OCI-LY1 (cell line): ENCODE measurements at regions not wholly inside any gene's neighbourhood (a gene's known extent, or its start where the extent isn't known, plus 50 kb on each side); places are given as distances from the start of the nearest gene placed in this dataset.

Experiments used
- H2AFZ ChIP-seq: fragments of 200-600 bp; sonication (generic), shearing (Covaris generic); 2 replicates; pipeline ENCODE4 v1.6.0; 2014; ENCODE audit warnings: antibody characterized with exemption, mild to moderate bottlenecking, low read length
- H3F3A ChIP-seq: fragments of 200-600 bp; sonication (generic), shearing (Covaris generic); 2 replicates; pipeline ENCODE4 v1.6.0; 2014; ENCODE audit warnings: mild to moderate bottlenecking, antibody characterized with exemption, low read length, moderate library complexity; ENCODE audit not compliant: insufficient read depth
- H3K27ac ChIP-seq: fragments of 200-600 bp; sonication (generic); 2 replicates; pipeline ENCODE4 v1.5.1; 2014; ENCODE audit warnings: low read length, mixed run types, mild to moderate bottlenecking, low read depth; ENCODE audit not compliant: poor library complexity, severe bottlenecking
- H3K27me3 ChIP-seq: fragments of 200-600 bp; sonication (generic); 2 replicates; pipeline ENCODE4 v1.6.0; 2014; ENCODE audit warnings: antibody characterized with exemption, mild to moderate bottlenecking, low read length, moderate library complexity; ENCODE audit not compliant: insufficient read depth
- H3K36me3 ChIP-seq: fragments of 200-600 bp; sonication (generic); 2 replicates; pipeline ENCODE4 v1.6.1; 2014; ENCODE audit warnings: mild to moderate bottlenecking, antibody characterized with exemption, low read length, moderate library complexity, mixed read lengths; ENCODE audit not compliant: insufficient read depth
- H3K4me1 ChIP-seq: fragments of 200-600 bp; sonication (generic); 2 replicates; pipeline ENCODE4 v1.5.1; 2014; ENCODE audit warnings: mild to moderate bottlenecking, low read length, moderate library complexity; ENCODE audit not compliant: insufficient read depth, severe bottlenecking
- H3K4me2 ChIP-seq: fragments of 200-600 bp; sonication (generic), shearing (Covaris generic); 2 replicates; pipeline ENCODE4 v1.6.1; 2014; ENCODE audit warnings: low read length
- H3K4me3 ChIP-seq: fragments of 200-600 bp; sonication (generic); 2 replicates; pipeline ENCODE4 v1.5.1; 2014; ENCODE audit warnings: low read length, low read depth, mild to moderate bottlenecking, mixed read lengths; ENCODE audit not compliant: poor library complexity, severe bottlenecking
- H3K79me2 ChIP-seq: fragments of 200-600 bp; shearing (Covaris generic); 2 replicates; pipeline ENCODE4 v1.6.1; 2016; ENCODE audit warnings: mixed run types, low read length, mixed read lengths; ENCODE audit not compliant: insufficient read depth
- H3K9ac ChIP-seq: fragments of 200-600 bp; sonication (generic), shearing (Covaris generic); 2 replicates; pipeline ENCODE4 v1.6.1; 2014; ENCODE audit warnings: mild to moderate bottlenecking, low read length, mixed read lengths
- H3K9me2 ChIP-seq: fragments of 200-600 bp; sonication (generic), shearing (Covaris generic); 2 replicates; pipeline ENCODE4 v1.6.1; 2014; ENCODE audit warnings: low read depth, mild to moderate bottlenecking, low read length, mixed read lengths
- H3K9me3 ChIP-seq: fragments of 200-600 bp; shearing (Covaris generic); 2 replicates; pipeline ENCODE4 v1.6.1; 2014; ENCODE audit warnings: low read length, mixed read lengths
- H4K20me1 ChIP-seq: fragments of 200-600 bp; sonication (generic), shearing (Covaris generic); 2 replicates; pipeline ENCODE4 v1.6.0; 2016; ENCODE audit warnings: mild to moderate bottlenecking, low read length; ENCODE audit not compliant: insufficient read depth
- CTCF ChIP-seq: fragments of 200-600 bp; sonication (generic), shearing (Covaris generic); IDR thresholded peaks from 2 replicates; pipeline ENCODE4 v1.5.1; 2017; ENCODE audit warnings: mild to moderate bottlenecking, antibody characterized with exemption, low read length, moderate library complexity, mixed read lengths
- EZH2 ChIP-seq: fragments of 200-600 bp; sonication (generic), shearing (Covaris generic); IDR thresholded peaks from 2 replicates; pipeline ENCODE4 v1.8.0; 2017; ENCODE audit warnings: borderline replicate concordance, mixed run types, mild to moderate bottlenecking, antibody characterized with exemption, low read length, moderate library complexity, mixed read lengths

- no peaks in the 10 kb centered on the region for H3K4me1 ChIP-seq
- no peaks in the 10 kb centered on the region for H3K9me2 ChIP-seq
- H3K27me3 ChIP-seq: no peaks in the 10 kb centered on the region
Measured at GRCh38 chr16:58937661-58938060, 203.5 kb upstream of the GOT2 start.

GRCh38 chr16:58933186-58933585, 199.1 kb upstream of the GOT2 start:
- no peak overlapping the region for H3K4me3 ChIP-seq
- no peaks in the 10 kb centered on the region for H3K4me1 ChIP-seq
- H2AFZ ChIP-seq: no peak overlapping the region
- no peak overlapping the region for H3K4me2 ChIP-seq
- no peaks in the 10 kb centered on the region for H3F3A ChIP-seq
- no peak for TF ChIP-seq EZH2
- TF ChIP-seq CTCF: no peak
- H3K27me3 ChIP-seq: no peaks in the 10 kb centered on the region
- no peak overlapping the region for H3K9ac ChIP-seq
- no peaks in the 10 kb centered on the region for H3K36me3 ChIP-seq
- H3K9me3 ChIP-seq: no peaks in the 10 kb centered on the region
- H3K79me2 ChIP-seq: no peaks in the 10 kb centered on the region
- H3K9me2 ChIP-seq: no peaks in the 10 kb centered on the region
- H4K20me1 ChIP-seq: no peaks in the 10 kb centered on the region
- H3K27ac ChIP-seq: no peak overlapping the region

More at GRCh38 chr16:58937661-58938060, 203.5 kb upstream of the GOT2 start:
- Histone ChIP-seq H4K20me1 (no peaks in the 10 kb centered on the region), H3K36me3 (no peaks in the 10 kb centered on the region), H3K4me3 (no peak overlapping the region), H3K9me3 (no peaks in the 10 kb centered on the region), H3K4me2 (no peak overlapping the region), H3K79me2 (no peaks in the 10 kb centered on the region), H2AFZ (no peak overlapping the region), H3K27ac (no peak overlapping the region), H3F3A (no peaks in the 10 kb centered on the region), H3K9ac (no peak overlapping the region)
- TF ChIP-seq CTCF (no peak), EZH2 (no peak)

- Histone ChIP-seq H3F3A (no peaks in the 10 kb centered on the region), H3K9me2 (no peaks in the 10 kb centered on the region), H3K27me3 (no peaks in the 10 kb centered on the region), H3K36me3 (no peaks in the 10 kb centered on the region), H3K9ac (no peak overlapping the region), H4K20me1 (no peaks in the 10 kb centered on the region), H3K4me1 (no peaks in the 10 kb centered on the region), H2AFZ (no peak overlapping the region), H3K79me2 (no peaks in the 10 kb centered on the region), H3K4me2 (no peak overlapping the region), H3K27ac (no peak overlapping the region), H3K4me3 (no peak overlapping the region), H3K9me3 (no peaks in the 10 kb centered on the region)
- TF ChIP-seq EZH2: no peak
- no peak for TF ChIP-seq CTCF
Measured at GRCh38 chr16:58931436-58931835, 197.3 kb upstream of the GOT2 start.
